B cell (primary cell): ENCODE measurements at regions not wholly inside any gene's neighbourhood (a gene's known extent, or its start where the extent isn't known, plus 50 kb on each side); places are given as distances from the start of the nearest gene placed in this dataset.

Source experiments
- ATAC-seq: fragments of 200-7000 bp; cut with Tn5 transposase; one replicate; pipeline ENCODE4 v1.10.0; 2021; ENCODE audit warnings: low read depth, mild to moderate bottlenecking, moderate number of reproducible peaks, moderate library complexity
- CTCF ChIA-PET: fragments of 350-600 bp; sonication (Branson Sonifier 250); formaldehyde crosslinking; loops from one replicate; lab custom pipeline; 2021; ENCODE audit warnings: antibody characterized with exemption, inconsistent platforms; lab: Charles Lee
- POLR2A ChIA-PET: fragments of 350-600 bp; sonication (Branson Sonifier 250); formaldehyde crosslinking; loops from one replicate; lab custom pipeline; 2021; ENCODE audit warnings: antibody characterized with exemption; lab: Charles Lee
- DNase-seq: peaks from one replicate; pipeline ENCODE4 v3.0.0; 2013
- H2AFZ ChIP-seq: 2 replicates; pipeline ENCODE4 v1.6.1; 2012; ENCODE audit warnings: mild to moderate bottlenecking, low read depth, low read length; ENCODE audit not compliant: insufficient read depth, poor library complexity, severe bottlenecking
- H3K27ac ChIP-seq, 2 donors: 1 replicate in 1 of 2; 2 replicates in 1 of 2; pipeline ENCODE4 v1.5.1; 2012 to 2013; ENCODE audit warnings: low read length in 2 of 2, mild to moderate bottlenecking in 2 of 2, moderate library complexity in 1 of 2
- H3K27me3 ChIP-seq, 4 experiments: fragments of 200-600 bp in 1 of 4; sonication (generic) in 1 of 4; replicated peaks in 1 of 4; 1 replicate in 2 of 4; 2 replicates in 2 of 4; pipeline versions ENCODE4 v1.6.1 to v1.7.0; 2013 to 2016; ENCODE audit warnings: low read length in 3 of 4, mild to moderate bottlenecking in 2 of 4, mixed read lengths in 1 of 4, moderate library complexity in 1 of 4; ENCODE audit not compliant: insufficient read depth in 4 of 4, control insufficient read depth in 3 of 4; ENCODE audit errors: control extremely low read depth in 1 of 4
- H3K36me3 ChIP-seq, 2 experiments: replicated peaks in 1 of 2; 1 replicate in 1 of 2; 2 replicates in 1 of 2; pipeline versions ENCODE4 v1.6.1 to v1.7.1; 2013; ENCODE audit warnings: low read length in 1 of 2; ENCODE audit not compliant: insufficient read depth in 2 of 2, control insufficient read depth in 1 of 2; ENCODE audit errors: control extremely low read depth in 1 of 2, extremely low read depth in 1 of 2
- H3K4me1 ChIP-seq, 2 donors: fragments of 200-600 bp in 1 of 2; sonication (generic) in 1 of 2; 1 replicate in 1 of 2; 2 replicates in 1 of 2; pipeline versions ENCODE4 v1.5.1 to v1.6.1; 2013 to 2017; ENCODE audit warnings: low read length in 2 of 2; ENCODE audit not compliant: control insufficient read depth in 2 of 2, insufficient read depth in 2 of 2
- H3K4me2 ChIP-seq: replicated peaks from 2 replicates; pipeline ENCODE3; 2012; ENCODE audit warnings: mild to moderate bottlenecking, low read depth, low read length; ENCODE audit not compliant: poor library complexity, severe bottlenecking
- H3K4me3 ChIP-seq, 5 experiments: fragments of 200-600 bp in 1 of 5; sonication (generic) in 1 of 5; 1 replicate in 3 of 5; 2 replicates in 2 of 5; pipeline versions ENCODE4 v1.5.1 to v1.7.0; 2011 to 2016; ENCODE audit warnings: low read length in 4 of 5, mild to moderate bottlenecking in 4 of 5, low read depth in 2 of 5, control low read depth in 1 of 5, moderate library complexity in 1 of 5; ENCODE audit not compliant: insufficient read depth in 1 of 5; ENCODE audit errors: control extremely low read depth in 1 of 5, extremely low read depth in 1 of 5
- H3K79me2 ChIP-seq: fragments of 200-600 bp; sonication (generic); one replicate; pipeline ENCODE4 v1.6.0; 2016; ENCODE audit warnings: low read length; ENCODE audit not compliant: control insufficient read depth, insufficient read depth
- H3K9ac ChIP-seq: fragments of 200-600 bp; sonication (generic); 2 replicates; pipeline ENCODE4 v1.6.1; 2017; ENCODE audit warnings: mild to moderate bottlenecking, low read length, moderate library complexity
- H3K9me3 ChIP-seq, 3 donors: one replicate each; pipeline versions ENCODE4 v1.6.1 to v1.7.1; 2013; ENCODE audit warnings: low read length in 2 of 3; ENCODE audit not compliant: control insufficient read depth in 2 of 3, insufficient read depth in 1 of 3; ENCODE audit errors: control extremely low read depth in 1 of 3
- H4K20me1 ChIP-seq: 2 replicates; pipeline ENCODE4 v1.6.0; 2012; ENCODE audit warnings: mild to moderate bottlenecking, low read length; ENCODE audit not compliant: insufficient read depth, control insufficient read depth, poor library complexity, severe bottlenecking
- H3K27ac Mint-ChIP-seq: one replicate; pipeline ENCODE4 v1.8.0; 2021; ENCODE audit warnings: mixed read lengths
- H3K27me3 Mint-ChIP-seq: one replicate; pipeline ENCODE4 v1.8.0; 2021; ENCODE audit warnings: mixed read lengths
- H3K4me1 Mint-ChIP-seq: one replicate; pipeline ENCODE4 v1.8.0; 2021; ENCODE audit warnings: mixed read lengths
- H3K4me3 Mint-ChIP-seq: one replicate; pipeline ENCODE4 v1.8.0; 2021; ENCODE audit warnings: mixed read lengths
- H3K9me3 Mint-ChIP-seq: one replicate; pipeline ENCODE4 v1.8.0; 2022; ENCODE audit warnings: mixed read lengths; ENCODE audit not compliant: insufficient read depth
- EZH2 ChIP-seq: IDR thresholded peaks from 2 replicates; pipeline ENCODE4 v1.6.1; 2012; ENCODE audit warnings: borderline replicate concordance, low read depth, mild to moderate bottlenecking, moderate library complexity, low read length; ENCODE audit not compliant: insufficient read depth, poor library complexity, severe bottlenecking
- WGBS: methylation state at CpG from one replicate; pipeline ENCODE4 v1.1.5; 2013; ENCODE audit warnings: missing lambda C conversion rate; ENCODE audit not compliant: insufficient coverage; 5-methylcytosine and 5-hydroxymethylcytosine counted together
- intact Hi-C: fragments of 100-400 bp; cut with micrococcal nuclease; formaldehyde crosslinking; loops from one replicate; pipeline ENCODE4 v1.10.0; 2022
- TF ChIP-seq, protein P1 (sequence below): fragments of 200-600 bp; IDR thresholded peaks from one replicate; pipeline ENCODE4 v1.8.0; 2022; ENCODE audit warnings: antibody characterized with exemption, mild to moderate bottlenecking

DNA sequence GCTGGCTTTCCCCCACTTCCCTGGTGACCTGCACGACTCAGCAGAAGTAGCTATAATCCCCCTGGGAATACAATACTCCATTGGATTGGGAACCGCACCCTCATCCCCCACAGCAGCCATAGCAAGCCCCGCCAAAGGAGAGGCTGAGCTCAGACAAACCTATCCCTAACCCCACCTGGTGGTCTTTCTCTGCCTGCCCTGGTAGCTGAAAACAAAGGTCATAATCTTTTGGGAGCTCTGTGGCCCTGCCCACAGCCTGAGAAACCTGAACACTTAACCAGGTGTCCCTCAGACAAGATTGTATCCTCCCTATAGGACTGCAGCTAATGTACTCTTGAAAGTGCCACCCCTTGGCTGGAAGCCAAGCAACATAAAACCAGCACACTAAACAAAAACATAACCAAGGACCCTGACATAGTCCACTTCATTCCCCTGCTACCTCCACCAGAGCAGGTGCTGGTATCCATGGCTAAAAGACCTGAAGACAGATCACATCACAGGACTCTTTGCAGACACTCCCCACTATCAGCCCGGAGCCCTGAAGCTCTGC, 71.6 kb upstream of the RUNX1 start:
- intact Hi-C loops, result no loop called here
- H3K4me3 ChIP-seq, result no peak overlapping the region
- no peaks in the 10 kb centered on the region for H3K36me3 ChIP-seq
- no peaks in the 10 kb centered on the region for H4K20me1 ChIP-seq
- no peak overlapping the region for H3K9ac ChIP-seq
- ATAC-seq (no peak), DNase-seq (no peak)
- no peak overlapping the region for H3K27ac Mint-ChIP-seq
- peaks cover 0 to 3% (median 0%) of the 10 kb centered on the region in 4 experiments for H3K27me3 ChIP-seq
- peaks cover 6% of the 10 kb centered on the region for H3K27me3 Mint-ChIP-seq
- no peak overlapping the region for H2AFZ ChIP-seq
- POLR2A ChIA-PET, result no interaction called here
- no peak overlapping the region for H3K4me2 ChIP-seq
- H3K4me1 ChIP-seq, result no peaks in the 10 kb centered on the region
- CTCF ChIA-PET, result interaction anchor here (1.1 to 1.6 kb wide), 2 partner anchors 18 to 70 kb away, joined by 3 to 5 read pairs; no protein-coding TSS in a partner anchor
- no peak overlapping the region for H3K4me3 Mint-ChIP-seq
- H3K9me3 ChIP-seq, result no peaks in the 10 kb centered on the region
- 91% methylated on average over 4 of the region's 4 CpGs for WGBS
- H3K79me2 ChIP-seq, result no peaks in the 10 kb centered on the region
- TF ChIP-seq, protein P1, sequence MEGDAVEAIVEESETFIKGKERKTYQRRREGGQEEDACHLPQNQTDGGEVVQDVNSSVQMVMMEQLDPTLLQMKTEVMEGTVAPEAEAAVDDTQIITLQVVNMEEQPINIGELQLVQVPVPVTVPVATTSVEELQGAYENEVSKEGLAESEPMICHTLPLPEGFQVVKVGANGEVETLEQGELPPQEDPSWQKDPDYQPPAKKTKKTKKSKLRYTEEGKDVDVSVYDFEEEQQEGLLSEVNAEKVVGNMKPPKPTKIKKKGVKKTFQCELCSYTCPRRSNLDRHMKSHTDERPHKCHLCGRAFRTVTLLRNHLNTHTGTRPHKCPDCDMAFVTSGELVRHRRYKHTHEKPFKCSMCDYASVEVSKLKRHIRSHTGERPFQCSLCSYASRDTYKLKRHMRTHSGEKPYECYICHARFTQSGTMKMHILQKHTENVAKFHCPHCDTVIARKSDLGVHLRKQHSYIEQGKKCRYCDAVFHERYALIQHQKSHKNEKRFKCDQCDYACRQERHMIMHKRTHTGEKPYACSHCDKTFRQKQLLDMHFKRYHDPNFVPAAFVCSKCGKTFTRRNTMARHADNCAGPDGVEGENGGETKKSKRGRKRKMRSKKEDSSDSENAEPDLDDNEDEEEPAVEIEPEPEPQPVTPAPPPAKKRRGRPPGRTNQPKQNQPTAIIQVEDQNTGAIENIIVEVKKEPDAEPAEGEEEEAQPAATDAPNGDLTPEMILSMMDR, result no peak
- no peak for TF ChIP-seq EZH2
- no peaks in the 10 kb centered on the region for H3K4me1 Mint-ChIP-seq
- H3K9me3 Mint-ChIP-seq, result no peaks in the 10 kb centered on the region
- H3K27ac ChIP-seq, result no peak overlapping the region

DNA sequence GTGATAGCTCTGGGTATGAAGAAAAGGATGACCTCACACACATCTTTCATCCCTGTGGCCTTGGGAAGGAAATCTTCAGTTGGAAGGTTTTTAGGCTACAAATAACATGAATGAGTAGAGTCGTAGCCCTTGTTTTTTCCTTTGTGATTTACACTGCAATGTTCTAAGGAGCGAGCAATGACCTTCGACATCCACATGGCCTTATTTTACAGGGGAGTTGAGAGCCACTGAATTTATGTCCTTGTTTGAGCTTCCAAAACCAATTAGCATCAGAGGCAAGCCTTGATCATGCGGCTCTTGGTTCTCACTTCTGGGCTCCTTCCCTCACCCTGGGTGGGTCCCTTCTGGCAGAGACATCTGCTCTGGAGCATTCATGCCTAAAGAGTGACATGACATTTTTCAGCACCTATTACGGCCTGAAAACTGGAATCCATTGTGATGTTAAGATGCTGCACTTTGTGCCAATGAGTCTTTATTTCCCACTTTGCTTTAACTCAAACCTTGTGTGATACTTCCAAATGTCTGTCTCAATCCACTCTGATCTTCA, 70.5 kb upstream of the RUNX1 start:
- 100% methylated on average over 4 of the region's 5 CpGs for WGBS

More for the DNA sequence above, 70.5 kb upstream of the RUNX1 start:
- ATAC-seq, result no peak
- Histone ChIP-seq H4K20me1 (no peaks in the 10 kb centered on the region), H3K4me3 (no peak overlapping the region), H3K27ac (no peak overlapping the region), H3K79me2 (no peaks in the 10 kb centered on the region), H3K9ac (no peak overlapping the region), H3K4me1 (no peaks in the 10 kb centered on the region), H3K27me3 (peaks cover 0 to 3% (median 0%) of the 10 kb centered on the region in 4 experiments), H3K36me3 (no peaks in the 10 kb centered on the region), H2AFZ (no peak overlapping the region), H3K4me2 (no peak overlapping the region), H3K9me3 (no peaks in the 10 kb centered on the region)
- ChIA-PET CTCF (no interaction called here), POLR2A (no interaction called here)
- H3K4me3 Mint-ChIP-seq, result no peak overlapping the region
- H3K27ac Mint-ChIP-seq, result no peak overlapping the region
- intact Hi-C loops, result no loop called here
- H3K4me1 Mint-ChIP-seq, result no peaks in the 10 kb centered on the region
- peaks cover 11% of the 10 kb centered on the region for H3K27me3 Mint-ChIP-seq
- DNase-seq, result no peak
- H3K9me3 Mint-ChIP-seq, result no peaks in the 10 kb centered on the region
- TF ChIP-seq EZH2, result no peak
- TF ChIP-seq, protein P1, result no peak
